NCI-H2196 treated with DMSO at 0.1 percent for 48 hours (cell line): ENCODE measurements at regions not wholly inside any gene's neighbourhood (a gene's known extent, or its start where the extent isn't known, plus 50 kb on each side); places are given as distances from the start of the nearest gene placed in this dataset.
A peak's percentile ranks its signal among the peaks of the same experiment; 100 is the strongest.
"Not testable (repeated sequence)": the region's sequence is repeated elsewhere in the genome, so short reads cannot be mapped to it uniquely, and the experiment has no call there.

ENCODE experiments used
- DNase-seq: peaks from one replicate; lab custom pipeline; 2025; ENCODE audit not compliant: unreplicated experiment; lab: John Stamatoyannopoulos, UW

GRCh38 chr3:35042210-35042991, 596.9 kb upstream of the ARPP21 start:
- peak; percentile 50 for DNase-seq

DNA sequence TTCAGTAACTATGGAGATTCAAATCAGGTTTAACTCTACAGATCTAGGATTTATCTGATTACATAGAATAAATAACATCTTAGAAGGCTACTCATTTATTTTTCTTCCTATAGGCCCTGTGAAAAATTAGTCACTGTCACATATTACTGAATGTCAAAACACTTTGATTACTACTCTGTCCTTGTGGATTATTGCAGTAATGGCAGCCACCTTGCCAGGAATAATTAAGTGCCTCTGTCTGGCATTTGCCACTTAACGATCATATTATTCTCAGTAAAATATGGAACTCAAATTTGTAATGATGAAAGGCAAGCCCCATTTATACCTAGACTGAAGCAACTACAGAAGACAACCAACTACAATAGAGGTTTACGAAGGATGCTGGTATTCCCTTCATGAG, 596.3 kb upstream of the ARPP21 start:
- DNase-seq: no peak

GRCh38 chr3:35044190-35044589, 595.1 kb upstream of the ARPP21 start:
- no peak for DNase-seq

DNA sequence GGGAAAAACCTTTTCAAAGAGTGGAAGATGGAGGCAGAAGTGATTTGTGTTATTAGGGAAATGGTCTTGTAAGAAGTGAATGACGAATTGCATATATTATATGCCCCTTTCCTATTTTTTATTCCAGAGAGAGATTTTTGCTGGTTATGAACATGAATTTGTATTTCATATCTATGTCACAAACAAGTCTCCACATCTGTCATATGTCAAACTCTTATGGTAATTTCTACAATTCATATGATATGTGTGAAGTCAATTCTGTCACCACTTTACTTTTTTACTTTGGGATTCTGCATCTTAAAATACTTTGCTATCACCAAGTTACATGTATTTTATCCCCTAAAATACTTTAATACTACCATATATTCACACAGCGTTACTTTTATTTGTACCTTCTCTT, 594.2 kb upstream of the ARPP21 start:
- DNase-seq: no peak

DNA sequence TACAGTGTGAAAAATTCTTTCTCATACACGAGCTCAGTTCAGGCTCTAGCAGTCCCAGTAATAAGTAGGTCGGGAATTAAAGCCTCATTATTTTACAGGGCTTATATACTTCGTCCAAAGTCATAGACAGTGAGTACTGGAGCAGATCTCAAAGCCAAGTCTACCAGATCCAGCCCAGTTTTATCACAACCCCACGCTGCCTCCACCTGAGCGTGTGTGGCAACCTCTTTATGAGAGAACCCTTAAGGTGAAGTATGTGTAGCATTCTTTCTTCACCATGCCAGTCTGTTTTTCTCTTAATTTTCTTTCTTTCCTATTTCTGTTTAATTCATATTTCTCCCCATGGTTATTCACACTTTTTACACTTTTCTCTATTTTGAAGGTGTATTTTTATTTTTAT, 574.6 kb upstream of the ARPP21 start:
- DNase-seq: no peak

DNA sequence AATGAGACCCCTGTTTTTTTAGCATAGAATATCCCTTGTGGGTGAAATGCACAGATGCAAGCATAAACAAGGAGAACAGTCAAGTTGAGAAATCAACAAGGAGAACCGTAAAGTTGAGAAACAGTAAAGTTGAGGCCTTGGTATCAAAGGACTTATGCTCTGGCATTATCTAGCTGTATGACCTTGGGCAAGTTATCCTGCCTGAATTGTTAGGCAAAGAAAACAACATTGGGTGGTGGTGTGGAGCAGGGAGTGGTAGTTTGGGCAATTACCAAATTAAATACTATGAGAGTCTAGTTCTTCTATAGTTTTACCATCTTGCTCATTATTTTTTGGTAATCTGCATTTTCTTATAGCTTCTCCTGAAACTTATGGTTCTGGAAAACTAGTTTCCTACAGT, 573.4 kb upstream of the ARPP21 start:
- DNase-seq: no peak

DNA sequence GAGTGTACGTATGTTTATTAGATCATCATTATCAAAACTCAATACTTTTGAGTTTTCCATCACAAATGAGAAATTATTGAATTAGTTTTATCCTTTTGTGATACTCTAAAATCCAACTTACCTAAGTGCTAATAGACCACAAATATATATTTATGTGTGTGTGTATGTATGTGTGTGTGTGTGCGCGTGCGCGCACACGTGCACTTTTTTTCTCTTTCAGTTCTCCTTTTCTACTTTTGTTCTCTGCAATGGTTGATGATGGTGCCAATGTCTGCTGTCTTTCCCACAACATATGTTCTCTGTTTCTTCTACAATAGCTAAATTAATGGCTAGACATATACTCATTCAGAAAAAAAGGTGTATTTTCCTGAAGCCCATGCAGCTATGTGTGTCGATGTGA, 571.6 kb upstream of the ARPP21 start:
- no peak for DNase-seq

DNA sequence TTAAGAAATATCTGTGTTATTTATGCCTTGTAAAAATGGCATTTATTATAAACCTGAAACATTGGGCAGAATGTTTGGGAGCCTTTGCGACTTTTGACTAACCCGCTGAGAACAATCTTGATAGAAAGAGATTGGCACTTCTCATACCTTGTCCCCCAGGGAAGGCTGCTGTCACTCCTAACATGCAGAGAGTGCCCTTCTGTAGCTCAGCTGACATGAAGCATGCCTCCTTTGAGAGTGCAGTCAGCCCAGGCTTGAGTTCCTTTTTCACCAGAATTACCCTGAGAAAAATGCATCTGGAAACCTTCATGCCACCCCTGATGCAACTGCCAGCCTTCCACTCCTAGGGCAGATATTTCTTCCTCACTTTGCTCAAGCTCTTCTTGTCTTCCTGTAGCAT, 569.2 kb upstream of the ARPP21 start:
- no peak for DNase-seq

- no peak for DNase-seq
Measured at GRCh38 chr3:35071772-35072171, 567.6 kb upstream of the ARPP21 start.

- no peak for DNase-seq
Measured at GRCh38 chr3:35078780-35079179, 560.5 kb upstream of the ARPP21 start.

- DNase-seq: no peak
Measured at GRCh38 chr3:35079403-35079802, 559.9 kb upstream of the ARPP21 start.

DNA sequence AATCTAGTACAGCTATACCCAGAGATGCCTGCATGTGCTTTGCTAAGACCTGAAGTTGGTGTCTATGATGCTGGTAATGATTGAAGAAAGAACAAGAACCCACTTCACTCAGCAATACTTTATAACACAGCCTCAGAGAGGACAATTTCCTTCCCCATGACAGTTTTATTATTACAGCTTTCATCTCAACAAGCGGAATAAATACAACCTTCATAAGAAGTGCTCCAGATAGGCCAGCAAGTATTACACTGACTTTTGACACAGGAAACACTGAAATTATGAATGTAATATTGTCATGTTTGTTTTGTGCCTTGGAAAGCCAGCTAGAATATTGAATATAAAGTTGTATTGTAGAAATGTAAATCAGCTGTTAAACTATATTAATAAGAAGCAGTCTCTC, 557.4 kb upstream of the ARPP21 start:
- DNase-seq: no peak

DNA sequence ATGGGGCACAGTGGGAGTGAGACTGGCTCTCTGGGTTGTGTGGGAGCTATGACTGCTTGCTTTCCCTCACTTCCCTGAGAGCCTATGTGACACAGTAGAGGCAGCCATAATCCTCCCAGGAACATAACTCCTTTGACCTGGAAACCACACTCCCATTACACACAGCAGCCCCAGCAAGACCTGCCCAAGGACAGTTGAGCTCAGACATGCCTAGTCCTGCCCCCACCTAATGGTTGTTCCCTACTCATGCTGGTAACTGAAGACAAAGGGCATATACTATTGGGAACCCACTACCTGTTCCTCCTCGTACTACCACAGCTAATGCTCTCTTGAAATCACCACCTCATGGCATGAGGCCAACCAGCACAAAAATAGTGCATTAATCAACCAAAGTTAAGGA, 550.4 kb upstream of the ARPP21 start:
- no peak for DNase-seq

DNA sequence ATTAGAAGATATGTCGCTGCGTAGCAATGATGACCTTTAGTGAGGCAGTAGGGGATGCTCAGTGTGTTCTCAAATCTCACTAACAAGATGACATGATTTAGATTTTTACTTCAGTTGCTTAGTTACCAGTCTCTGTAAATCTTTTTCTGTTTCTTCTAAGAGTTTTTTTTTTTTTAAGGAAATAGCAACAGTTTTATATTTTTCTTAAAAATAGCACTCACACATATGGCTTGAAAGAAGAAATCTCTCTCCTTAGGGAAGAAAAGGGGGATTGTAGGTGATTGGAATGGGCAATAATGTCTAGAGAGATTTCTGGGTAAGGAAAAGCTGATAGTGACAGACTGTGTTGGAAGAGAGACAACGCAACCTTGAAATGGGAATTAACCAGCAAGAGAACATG, 524.6 kb upstream of the ARPP21 start:
- no peak for DNase-seq

- DNase-seq: no peak
Measured at GRCh38 chr3:35120026-35120425, 519.3 kb upstream of the ARPP21 start.

GRCh38 chr3:35137612-35138011, 501.7 kb upstream of the ARPP21 start:
- DNase-seq: no peak

DNA sequence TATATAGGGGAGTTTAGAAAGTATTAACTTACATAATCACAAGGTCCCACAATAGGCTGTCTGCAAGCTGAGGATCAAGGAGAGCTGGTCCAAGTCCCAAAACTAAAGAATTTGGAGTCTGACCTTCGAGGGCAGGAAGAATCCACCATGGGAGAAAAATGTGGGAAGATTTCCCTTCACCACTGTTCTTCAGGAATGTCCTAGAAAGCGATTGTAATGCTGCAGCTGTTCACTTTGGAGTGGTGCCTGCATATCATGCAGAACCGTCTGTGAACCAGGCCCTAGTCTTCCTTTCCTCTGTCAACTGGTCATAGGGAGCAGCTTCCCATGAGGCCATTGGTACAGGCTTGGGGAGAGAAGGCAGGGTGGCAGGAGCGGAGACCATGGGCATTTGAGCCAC, 497.9 kb upstream of the ARPP21 start:
- DNase-seq: no peak

GRCh38 chr3:35144011-35144410, 495.3 kb upstream of the ARPP21 start:
- no peak for DNase-seq

- not testable (repeated sequence) for DNase-seq
Measured at GRCh38 chr3:35146256-35147035, 492.9 kb upstream of the ARPP21 start.

GRCh38 chr3:35183927-35184675, 455.2 kb upstream of the ARPP21 start:
- no peak for DNase-seq

DNA sequence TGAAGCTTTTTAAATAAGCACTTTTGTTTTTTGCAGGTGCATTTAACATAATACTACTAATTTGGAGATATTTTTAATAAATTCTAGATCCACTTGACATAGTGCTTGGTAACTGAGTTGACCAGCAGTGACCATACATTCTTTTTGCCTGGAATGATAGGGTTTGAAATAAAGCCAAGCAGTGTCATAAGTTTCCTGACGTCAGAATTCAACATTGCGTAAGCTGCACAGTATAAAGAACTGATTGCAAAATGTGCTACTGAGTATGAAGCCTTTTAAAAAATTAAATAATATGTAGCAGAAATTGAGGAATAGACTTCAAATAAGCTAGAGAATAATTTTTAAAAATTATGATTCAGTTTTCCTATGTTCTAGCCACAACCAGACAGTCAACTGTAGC, 454.6 kb upstream of the ARPP21 start:
- no peak for DNase-seq

- no peak for DNase-seq
Measured at GRCh38 chr3:35187908-35188307, 451.4 kb upstream of the ARPP21 start.
